Caco-2 (cell line): ENCODE measurements at regions not wholly inside any gene's neighbourhood (a gene's known extent, or its start where the extent isn't known, plus 50 kb on each side); places are given as distances from the start of the nearest gene placed in this dataset.

Experiments
- BruUV-seq: library from RNA; stranded (reverse); fragments of 400-500 nt; replicated peaks from 2 replicates; lab custom pipeline; 2021; lab: Mats Ljungman, UMichigan
- CTCF ChIA-PET: fragments of 300-600 bp; sonication (Branson Sonifier 250); formaldehyde crosslinking; loops from one replicate; lab custom pipeline; 2022; ENCODE audit warnings: antibody characterized with exemption; lab: Charles Lee
- POLR2A ChIA-PET: fragments of 300-600 bp; sonication (Branson Sonifier 250); formaldehyde crosslinking; loops from one replicate; lab custom pipeline; 2022; ENCODE audit warnings: antibody characterized with exemption; lab: Charles Lee
- DNase-seq, 2 experiments: peaks; one replicate each; pipeline versions ENCODE4 v3.0.0 to v3.0.0-alpha.2; 2020 to 2022
- H3K27me3 ChIP-seq: replicated peaks from 2 replicates; pipeline ENCODE4 v1.6.0; 2011; ENCODE audit warnings: low read length; ENCODE audit not compliant: control insufficient read depth, insufficient read depth
- H3K36me3 ChIP-seq: 2 replicates; pipeline ENCODE4 v1.5.1; 2011; ENCODE audit warnings: low read length; ENCODE audit not compliant: control insufficient read depth, insufficient read depth
- H3K4me1 ChIP-seq: fragments of 250-450 bp; sonication (Bioruptor Pico); 2 replicates; pipeline ENCODE4 v1.5.1; 2020; ENCODE audit warnings: mild to moderate bottlenecking
- H3K4me3 ChIP-seq: 2 replicates; pipeline ENCODE4 v1.5.1; 2011; ENCODE audit warnings: low read depth, mild to moderate bottlenecking, control low read depth, low read length
- H3K9me3 ChIP-seq: fragments of 250-450 bp; sonication (Bioruptor Pico); 2 replicates; pipeline ENCODE4 v1.5.1; 2020; ENCODE audit warnings: mild to moderate bottlenecking, moderate library complexity
- H3K27ac Mint-ChIP-seq: one replicate; pipeline ENCODE4 v1.8.0; 2022; ENCODE audit warnings: mixed read lengths; ENCODE audit not compliant: unreplicated experiment
- H3K27me3 Mint-ChIP-seq: one replicate; pipeline ENCODE4 v1.8.0; 2022; ENCODE audit warnings: mixed read lengths; ENCODE audit not compliant: insufficient read depth, unreplicated experiment
- H3K36me3 Mint-ChIP-seq: one replicate; pipeline ENCODE4 v1.8.0; 2022; ENCODE audit warnings: mild to moderate bottlenecking, mixed read lengths; ENCODE audit not compliant: insufficient read depth, unreplicated experiment
- H3K4me1 Mint-ChIP-seq: one replicate; pipeline ENCODE4 v1.8.0; 2022; ENCODE audit warnings: low read depth, mixed read lengths; ENCODE audit not compliant: unreplicated experiment
- H3K4me3 Mint-ChIP-seq: one replicate; pipeline ENCODE4 v1.8.0; 2022; ENCODE audit warnings: mild to moderate bottlenecking, moderate library complexity, mixed read lengths; ENCODE audit not compliant: unreplicated experiment
- H3K9me3 Mint-ChIP-seq: one replicate; pipeline ENCODE4 v1.8.0; 2022; ENCODE audit warnings: mixed read lengths; ENCODE audit not compliant: unreplicated experiment
- CTCF ChIP-seq, 2 experiments: fragments of 200-600 bp in 1 of 2; IDR thresholded peaks; 1 replicate in 1 of 2; 2 replicates in 1 of 2; pipeline versions ENCODE4 v1.5.1 to v1.8.0; 2011 to 2022; ENCODE audit warnings: antibody characterized with exemption in 1 of 2, control low read depth in 1 of 2, inconsistent platforms in 1 of 2, low read depth in 1 of 2, low read length in 1 of 2, mild to moderate bottlenecking in 1 of 2, moderate library complexity in 1 of 2; ENCODE audit not compliant: insufficient read depth in 1 of 2, severe bottlenecking in 1 of 2, unreplicated experiment in 1 of 2
- intact Hi-C: fragments of 100-400 bp; cut with micrococcal nuclease; formaldehyde crosslinking; loops from one replicate; pipeline ENCODE4 v1.10.0; 2022; ENCODE audit not compliant: unreplicated experiment

DNA sequence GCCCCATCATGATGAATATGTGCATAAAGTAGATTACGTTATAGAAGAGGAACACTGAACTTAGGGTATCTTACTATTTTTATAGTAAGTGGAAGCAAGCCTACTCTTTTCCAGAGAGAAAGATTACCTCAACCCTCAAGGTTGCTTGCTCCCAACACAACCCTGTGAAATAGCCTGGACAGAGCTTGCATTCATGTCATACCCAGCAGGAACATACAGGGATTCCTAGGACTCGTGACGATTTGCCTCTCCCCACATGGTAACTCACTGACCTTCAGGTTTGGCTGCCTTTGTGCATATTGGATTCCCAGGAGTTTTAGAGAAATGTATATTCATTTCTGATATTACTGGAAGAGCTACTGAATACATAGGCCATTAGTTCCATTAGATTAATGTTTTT is 80.5 kb downstream of the BLTP1 start:
- H3K27ac Mint-ChIP-seq, result no peak overlapping the region
- H3K4me3 ChIP-seq, result no peak overlapping the region
- no peak for DNase-seq
- no peaks in the 10 kb centered on the region for H3K36me3 Mint-ChIP-seq
- no peaks in the 10 kb centered on the region for H3K36me3 ChIP-seq
- no peaks in the 10 kb centered on the region for H3K4me1 Mint-ChIP-seq
- H3K4me1 ChIP-seq, result no peaks in the 10 kb centered on the region
- no peak for TF ChIP-seq CTCF (IDR thresholded peaks at IDR 0.05; ENCODE audit: insufficient read depth in 1 of 2, low read depth in 1 of 2, low read length in 1 of 2, severe bottlenecking in 1 of 2, unreplicated experiment in 1 of 2)
- ChIA-PET POLR2A (no interaction called here), CTCF (no interaction called here)
- H3K4me3 Mint-ChIP-seq, result no peak overlapping the region
- no TSS peak for BruUV-seq
- intact Hi-C loops, result no loop called here
- no peaks in the 10 kb centered on the region for H3K27me3 Mint-ChIP-seq
- no peaks in the 10 kb centered on the region for H3K9me3 ChIP-seq
- H3K9me3 Mint-ChIP-seq, result no peaks in the 10 kb centered on the region
- H3K27me3 ChIP-seq, result no peaks in the 10 kb centered on the region

DNA sequence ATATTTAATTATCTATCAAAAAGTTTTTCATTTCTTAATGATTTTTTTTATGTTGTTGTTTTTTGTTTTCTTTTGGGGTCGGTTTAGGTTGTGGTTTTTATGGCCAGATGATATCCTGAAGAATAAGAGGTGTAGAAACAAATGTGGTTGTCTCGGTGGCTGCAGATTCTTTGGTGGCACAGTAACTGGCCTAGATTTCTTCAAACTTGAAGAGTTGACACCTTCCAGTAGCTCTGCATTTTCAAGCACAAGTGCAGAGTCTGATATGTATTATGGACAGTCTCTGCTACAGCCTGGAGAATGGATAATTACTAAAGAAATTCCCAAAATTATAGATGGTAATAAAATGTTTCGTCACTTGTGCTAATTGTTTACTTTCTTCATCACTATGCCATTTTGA is 82.6 kb downstream of the BLTP1 start:
- H3K4me3 ChIP-seq, result no peak overlapping the region
- CTCF ChIA-PET, result no interaction called here
- H3K27me3 Mint-ChIP-seq, result no peaks in the 10 kb centered on the region
- intact Hi-C loops, result no loop called here
- no peaks in the 10 kb centered on the region for H3K36me3 ChIP-seq
- POLR2A ChIA-PET, result no interaction called here
- TF ChIP-seq CTCF (IDR thresholded peaks at IDR 0.05; ENCODE audit: insufficient read depth in 1 of 2, low read depth in 1 of 2, low read length in 1 of 2, severe bottlenecking in 1 of 2, unreplicated experiment in 1 of 2), result no peak
- H3K9me3 ChIP-seq, result no peaks in the 10 kb centered on the region
- H3K36me3 Mint-ChIP-seq, result peaks cover 9% of the 10 kb centered on the region
- H3K27ac Mint-ChIP-seq, result no peak overlapping the region
- DNase-seq, result no peak
- H3K9me3 Mint-ChIP-seq, result no peaks in the 10 kb centered on the region
- H3K4me1 Mint-ChIP-seq, result no peaks in the 10 kb centered on the region
- no peaks in the 10 kb centered on the region for H3K27me3 ChIP-seq
- H3K4me3 Mint-ChIP-seq, result no peak overlapping the region
- no peaks in the 10 kb centered on the region for H3K4me1 ChIP-seq
- BruUV-seq, result no TSS peak

DNA sequence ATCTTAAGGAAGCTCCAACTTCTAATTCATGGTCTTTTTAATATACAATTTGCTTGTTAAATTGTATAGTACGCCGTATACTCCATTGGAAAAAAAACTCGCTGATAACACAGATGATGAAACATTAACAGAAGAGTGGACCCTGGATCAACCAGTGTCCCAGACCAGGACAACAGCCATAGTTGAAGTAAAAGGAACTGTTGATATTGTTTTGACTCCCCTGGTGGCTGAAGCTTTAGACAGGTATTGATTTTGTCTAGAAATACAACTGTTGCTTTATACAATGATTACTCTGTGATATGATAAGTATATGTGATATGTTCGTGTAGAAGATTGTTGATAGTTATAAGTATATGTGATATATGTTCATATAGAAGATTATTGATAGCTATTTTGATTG is 91.7 kb downstream of the BLTP1 start:
- Mint-ChIP-seq H3K9me3 (no peaks in the 10 kb centered on the region), H3K27ac (no peak overlapping the region), H3K4me1 (no peaks in the 10 kb centered on the region), H3K36me3 (peaks cover 7% of the 10 kb centered on the region), H3K27me3 (no peaks in the 10 kb centered on the region), H3K4me3 (no peak overlapping the region)
- no peaks in the 10 kb centered on the region for H3K36me3 ChIP-seq
- CTCF ChIA-PET, result no interaction called here
- no peaks in the 10 kb centered on the region; the same call in 1 of the 2 replicates for H3K9me3 ChIP-seq
- intact Hi-C loops, result no loop called here
- H3K4me1 ChIP-seq, result peaks cover 5% of the 10 kb centered on the region; the same call in 1 of the 2 replicates
- DNase-seq, result no peak
- TF ChIP-seq CTCF (IDR thresholded peaks at IDR 0.05; ENCODE audit: insufficient read depth in 1 of 2, low read depth in 1 of 2, low read length in 1 of 2, severe bottlenecking in 1 of 2, unreplicated experiment in 1 of 2), result no peak
- BruUV-seq, result no TSS peak
- H3K4me3 ChIP-seq, result no peak overlapping the region
- no peaks in the 10 kb centered on the region for H3K27me3 ChIP-seq
- POLR2A ChIA-PET, result no interaction called here
